CD4-positive, alpha-beta T cell treated with Interleukin-4 for 1 hour (primary cell): ENCODE measurements at regions not wholly inside any gene's neighbourhood (a gene's known extent, or its start where the extent isn't known, plus 50 kb on each side); places are given as distances from the start of the nearest gene placed in this dataset.

Experiments
- DNase-seq, 2 donors: peaks; one replicate each; pipeline ENCODE4 v3.0.0-alpha.2; 2020 to 2022

GRCh38 chrX:2640436-2641150 lies 50.5 kb upstream of the CD99 start:
- no peak for DNase-seq

GRCh38 chrX:2638279-2638678 lies 52.8 kb upstream of the CD99 start:
- DNase-seq = peak in 1 of 2 donors; percentile 23

DNA sequence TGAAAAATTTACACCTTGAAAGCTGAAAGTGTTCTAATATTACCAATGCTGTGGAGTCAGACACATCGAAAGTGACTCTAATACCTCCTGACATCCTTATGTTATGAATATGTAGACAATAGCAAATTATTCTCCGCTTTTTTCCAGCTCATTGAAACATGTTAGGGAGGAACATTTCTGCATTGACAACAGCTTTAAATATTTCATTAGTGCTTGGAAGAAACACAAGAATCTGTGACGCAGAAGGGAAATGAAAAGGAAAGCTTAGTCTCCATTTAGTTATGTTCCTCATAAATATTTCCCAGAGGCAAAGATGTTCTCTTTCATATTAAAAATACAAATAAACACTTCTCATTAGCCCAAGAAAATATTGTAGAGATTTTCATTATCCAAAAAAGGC lies 55.8 kb upstream of the CD99 start:
- no peak for DNase-seq

DNA sequence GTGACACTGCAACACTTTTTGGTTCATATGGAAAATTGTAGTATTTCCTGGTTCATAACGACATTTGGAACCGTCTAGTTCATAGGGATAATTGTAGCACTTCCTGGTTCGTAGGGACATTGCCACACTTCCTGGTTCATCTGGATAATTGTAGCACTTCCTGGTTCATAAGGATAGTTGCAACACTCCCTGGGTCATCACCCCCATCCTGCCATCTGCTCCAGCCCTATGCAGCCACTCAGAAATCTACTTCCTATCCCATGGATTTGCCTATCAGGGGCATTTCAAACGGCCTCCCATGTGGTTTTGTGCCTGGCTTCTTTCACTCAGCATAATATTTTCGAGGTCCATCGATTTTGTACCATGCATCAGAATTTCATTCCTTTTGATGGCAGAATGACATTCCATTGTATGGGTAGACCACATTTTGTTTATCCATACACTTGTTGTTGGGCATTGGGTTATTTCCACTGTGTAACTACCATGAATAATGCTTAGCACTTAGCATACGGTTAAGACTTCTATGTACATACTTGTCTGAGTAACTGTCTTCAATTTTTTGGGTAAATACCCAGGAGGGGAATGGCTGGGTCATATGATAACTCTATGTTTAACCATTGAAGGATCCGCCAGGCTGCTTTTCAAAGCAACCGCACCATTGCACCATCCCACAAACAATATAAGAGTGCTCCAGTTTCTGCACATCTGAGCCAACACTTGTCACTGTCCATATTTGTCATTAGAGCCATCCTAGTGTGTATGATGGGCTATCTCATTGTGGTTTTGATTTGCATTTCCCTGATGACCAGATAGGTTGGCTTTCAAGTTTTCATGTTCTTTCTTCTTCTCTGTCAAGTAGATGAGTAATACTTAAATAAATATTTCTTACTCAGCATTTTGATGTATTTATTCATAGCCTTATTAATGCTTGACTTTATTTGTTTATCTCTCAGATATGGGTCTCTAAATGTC lies 58.3 kb upstream of the CD99 start:
- peak; percentile 16 to 46 for DNase-seq

DNA sequence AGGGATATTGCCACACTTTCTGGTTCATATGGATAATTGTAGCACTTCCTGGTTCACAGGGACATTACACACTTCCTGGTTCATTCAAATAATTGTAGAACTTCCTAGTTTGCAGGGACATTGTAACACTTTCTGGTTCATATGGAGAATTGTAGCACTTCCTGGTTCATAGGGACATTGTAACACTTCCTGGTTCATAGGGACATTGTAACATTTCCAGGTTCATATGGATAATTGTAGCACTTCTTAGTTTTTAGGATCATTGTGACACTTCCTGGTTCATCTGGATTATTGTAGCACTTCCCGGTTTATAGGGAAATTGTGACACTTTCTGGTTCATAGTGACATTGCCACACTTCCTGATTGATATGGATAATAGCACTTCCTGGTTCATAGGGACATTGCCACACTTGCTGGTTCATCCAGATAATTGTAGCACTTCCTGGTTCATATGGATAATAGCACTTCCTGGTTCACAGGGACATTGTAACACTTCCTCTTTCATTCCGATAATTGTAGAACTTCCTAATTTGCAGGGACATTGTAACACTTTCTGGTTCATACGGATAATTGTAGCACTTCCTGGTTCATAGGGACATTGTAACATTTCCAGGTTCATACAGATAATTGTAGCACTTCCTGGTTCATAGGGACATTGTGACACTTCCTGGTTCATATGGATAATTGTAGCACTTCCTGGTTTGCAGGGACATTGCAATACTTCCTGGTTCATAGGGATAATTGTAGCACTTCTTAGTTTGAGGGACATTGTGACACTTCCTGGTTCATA lies 59.2 kb upstream of the CD99 start:
- DNase-seq = peak; percentile 15 to 46

DNA sequence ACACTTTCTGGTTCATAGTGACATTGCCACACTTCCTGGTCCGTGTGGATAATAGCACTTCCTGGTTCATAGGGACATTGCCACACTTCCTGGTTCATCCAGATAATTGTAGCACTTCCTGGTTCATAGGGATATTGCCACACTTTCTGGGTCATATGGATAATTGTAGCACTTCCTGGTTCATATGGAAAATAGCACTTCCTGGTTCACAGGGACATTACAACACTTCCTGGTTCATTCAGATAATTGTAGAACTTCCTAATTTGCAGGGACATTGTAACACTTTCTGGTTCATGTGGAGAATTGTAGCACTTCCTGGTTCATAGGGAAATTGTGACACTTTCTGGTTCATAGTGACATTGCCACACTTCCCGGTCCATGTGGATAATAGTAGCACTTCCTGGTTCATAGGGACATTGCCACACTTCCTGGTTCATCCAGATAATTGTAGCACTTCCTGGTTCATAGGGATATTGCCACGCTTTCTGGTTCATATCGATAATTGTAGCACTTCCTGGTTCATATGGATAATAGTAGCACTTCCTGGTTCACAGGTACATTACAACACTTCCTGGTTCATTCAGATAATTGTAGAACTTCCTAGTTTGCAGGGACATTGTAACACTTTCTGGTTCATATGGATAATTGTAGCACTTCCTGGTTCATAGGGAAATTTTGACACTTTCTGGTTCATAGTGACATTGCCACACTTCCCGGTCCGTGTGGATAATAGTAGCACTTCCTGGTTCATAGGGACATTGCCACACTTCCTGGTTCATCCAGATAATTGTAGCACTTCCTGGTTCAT lies 60.0 kb upstream of the CD99 start:
- DNase-seq = peak; percentile 80 to 87

GRCh38 chrX:2630008-2630934 lies 60.8 kb upstream of the CD99 start:
- DNase-seq = peak; percentile 87 to 91

- peak; percentile 26 to 87 for DNase-seq
These were observed 61.6 kb upstream of the CD99 start for GRCh38 chrX:2629316-2630007.

DNA sequence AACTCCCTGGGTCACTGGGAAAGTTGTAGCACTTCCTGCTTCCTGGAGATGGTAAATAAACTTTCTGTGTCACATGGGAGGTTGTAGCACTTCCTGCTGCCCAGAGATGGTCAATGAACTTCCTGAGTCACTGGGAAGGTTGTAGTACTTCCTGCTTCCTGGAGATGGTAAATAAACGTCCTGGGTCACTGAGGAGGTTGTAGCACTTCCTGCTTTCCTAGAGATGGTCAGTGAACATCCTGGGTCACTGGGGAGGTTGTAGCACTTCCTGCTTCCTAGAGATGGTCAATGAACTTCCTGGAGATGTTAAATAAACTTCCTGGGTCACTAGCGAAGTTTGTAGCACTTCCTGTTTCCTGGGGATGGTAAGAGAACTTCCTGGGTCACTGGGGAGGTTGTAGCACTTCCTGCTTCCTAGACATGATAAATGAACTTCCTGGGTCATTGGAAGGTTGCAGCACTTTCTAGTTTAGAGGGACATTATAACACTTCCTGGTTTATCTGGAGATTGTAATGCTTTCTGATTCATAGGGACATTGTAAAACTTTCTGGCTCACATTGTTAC lies 62.3 kb upstream of the CD99 start:
- peak; percentile 14 to 71 for DNase-seq

GRCh38 chrX:2627272-2627867 lies 63.7 kb upstream of the CD99 start:
- peak; percentile 43 to 58 for DNase-seq

DNA sequence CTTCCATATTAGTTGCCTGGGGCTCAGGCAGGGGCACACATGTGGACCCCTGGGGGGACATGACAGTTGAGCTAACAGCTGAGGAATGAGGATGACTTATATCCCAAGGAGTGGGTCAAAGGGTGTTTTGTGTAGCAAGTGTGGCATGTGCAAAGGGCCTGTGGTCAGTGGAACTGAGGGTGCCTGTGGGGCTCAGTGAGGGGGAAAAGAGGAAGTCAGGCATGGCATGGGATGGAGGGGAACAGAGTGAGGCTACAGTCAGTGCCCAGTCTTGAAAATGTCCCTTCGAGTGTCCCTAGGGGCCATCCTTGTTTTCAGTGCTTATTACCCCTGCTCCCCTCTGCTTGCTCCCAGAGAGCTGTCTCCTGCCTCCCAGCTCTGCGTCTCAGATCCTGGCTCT lies 64.3 kb upstream of the CD99 start:
- no peak for DNase-seq

DNA sequence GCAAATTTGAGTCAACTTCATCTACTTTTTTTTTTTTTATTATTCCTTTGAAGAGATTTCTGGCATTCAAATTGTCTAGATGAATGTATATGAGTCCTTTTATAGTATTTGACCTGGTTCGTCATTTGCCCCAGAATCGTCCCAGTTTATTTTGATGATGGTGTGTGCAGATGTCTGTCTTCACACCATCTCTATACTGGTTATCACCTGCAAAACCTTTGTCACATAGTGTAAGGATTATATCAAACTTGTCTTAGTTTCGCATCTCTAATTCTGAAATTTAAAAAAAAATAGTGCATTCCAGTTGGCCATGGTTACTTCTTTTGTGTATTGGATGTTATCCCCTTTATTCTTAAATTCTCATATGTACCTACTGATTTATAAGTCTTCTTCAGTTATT lies 70.5 kb upstream of the CD99 start:
- no peak for DNase-seq

DNA sequence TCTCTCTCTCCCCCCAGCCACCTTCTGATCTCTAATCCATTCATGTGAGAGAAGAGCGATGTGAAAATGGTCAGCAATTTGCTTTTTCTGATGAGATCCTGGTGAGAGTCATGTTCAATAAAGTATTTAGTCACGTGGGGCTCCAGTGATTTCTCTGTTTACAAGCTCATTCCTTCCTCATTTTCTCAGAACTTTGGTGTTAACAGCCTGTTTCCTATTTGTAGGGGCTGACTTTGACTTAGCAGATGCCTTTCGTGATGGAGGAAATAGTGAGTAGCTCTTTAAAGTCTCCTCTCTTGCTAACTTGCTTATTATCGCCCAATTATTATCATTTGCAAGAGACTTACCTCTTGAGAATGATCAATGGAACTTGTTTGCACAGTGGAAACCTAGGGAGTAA lies 72.6 kb upstream of the CD99 start:
- DNase-seq = no peak

DNA sequence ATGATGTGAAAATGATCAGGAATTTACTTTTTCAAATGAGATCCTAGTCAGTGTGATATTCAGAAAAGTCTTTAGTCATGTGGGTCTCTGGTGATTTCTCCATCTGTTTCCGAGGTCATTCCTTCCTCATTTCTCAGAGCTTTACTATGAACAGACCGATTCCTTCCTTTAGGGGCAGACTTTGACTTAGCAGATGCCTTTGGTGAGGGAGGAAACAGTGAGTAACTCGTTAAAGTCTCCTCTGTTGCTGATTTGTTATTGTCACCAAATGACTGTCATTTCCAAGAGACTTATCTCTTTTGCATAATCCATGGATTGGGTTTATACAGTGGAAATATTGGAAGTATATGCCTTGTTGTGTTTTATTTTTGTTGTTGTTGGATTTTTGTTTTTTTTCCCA lies 76.2 kb upstream of the CD99 start:
- no peak for DNase-seq

DNA sequence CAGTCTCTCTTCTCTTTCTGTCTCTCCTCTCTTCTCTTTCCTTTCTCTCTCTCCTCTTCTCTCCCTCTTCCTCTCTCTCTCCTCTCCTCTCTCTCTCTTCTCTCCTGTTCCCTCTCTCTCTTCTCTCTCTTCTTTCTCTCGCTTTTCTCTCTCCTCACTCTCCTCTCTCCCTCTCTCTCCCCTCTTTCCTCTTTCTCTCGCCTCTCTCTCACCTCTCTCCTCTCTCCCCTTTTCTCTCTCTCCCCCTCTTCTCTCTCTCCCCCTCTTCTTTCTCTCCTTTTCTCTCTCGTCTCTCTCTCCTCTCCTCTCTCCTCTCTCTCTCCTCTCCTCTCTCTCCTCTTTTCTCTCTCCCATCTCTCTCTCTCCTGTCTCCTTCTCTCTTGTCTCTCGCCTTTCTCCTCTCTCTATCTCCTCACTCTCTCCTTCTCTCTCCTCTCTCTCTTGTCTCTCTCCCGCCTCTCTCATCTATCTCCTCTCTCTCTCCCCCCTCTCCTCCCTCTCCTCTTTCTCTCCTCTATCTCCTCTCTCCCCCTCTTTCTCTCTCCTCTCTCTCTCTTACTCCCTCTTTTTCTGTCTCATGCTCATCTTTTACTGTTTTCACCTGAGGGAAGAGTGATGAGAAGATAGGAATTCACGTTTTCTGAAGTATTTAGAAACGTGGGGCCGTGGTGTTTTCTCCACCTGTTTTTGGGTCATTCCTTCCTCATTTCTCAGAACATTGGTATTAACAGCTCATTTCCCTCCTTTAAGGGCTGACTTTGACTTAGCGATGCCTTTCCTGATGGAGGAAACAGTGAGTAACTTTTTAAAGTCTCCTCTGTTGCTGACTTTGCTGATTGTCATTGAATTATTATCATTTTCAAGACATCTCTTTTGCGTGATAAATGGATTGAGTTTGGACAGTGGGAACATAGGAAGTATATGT lies 80.6 kb upstream of the CD99 start:
- peak in 1 of 2 donors; percentile 4 for DNase-seq

GRCh38 chrX:2609431-2610238 lies 81.5 kb upstream of the CD99 start:
- no peak for DNase-seq

- peak; percentile 87 to 88 for DNase-seq
These were observed 82.3 kb upstream of the CD99 start for GRCh38 chrX:2608638-2609430.
